Activated CD4-positive, alpha-beta T cell treated with anti-CD3 and anti-CD28 coated beads for 36 hours (primary cell): ENCODE measurements at regions not wholly inside any gene's neighbourhood (a gene's known extent, or its start where the extent isn't known, plus 50 kb on each side); places are given as distances from the start of the nearest gene placed in this dataset.

Experiments
- ATAC-seq: fragments of 200-7000 bp; cut with Tn5 transposase; one replicate; pipeline ENCODE4 v1.10.0; 2021; ENCODE audit warnings: mild to moderate bottlenecking, moderate library complexity
- CTCF ChIA-PET: fragments of 350-600 bp; sonication (Branson Sonifier 250); formaldehyde crosslinking; loops from one replicate; lab custom pipeline; 2021; ENCODE audit warnings: antibody characterized with exemption; lab: Charles Lee
- POLR2A ChIA-PET: fragments of 350-600 bp; sonication (Branson Sonifier 250); formaldehyde crosslinking; loops from one replicate; lab custom pipeline; 2021; ENCODE audit warnings: antibody characterized with exemption, inconsistent platforms; lab: Charles Lee
- DNase-seq: peaks from one replicate; pipeline ENCODE4 v3.0.0-alpha.2; 2020
- H3K27ac Mint-ChIP-seq: one replicate; pipeline ENCODE4 v1.8.0; 2021; ENCODE audit warnings: mixed read lengths
- H3K27me3 Mint-ChIP-seq: one replicate; pipeline ENCODE4 v1.8.0; 2021; ENCODE audit warnings: mixed read lengths
- H3K36me3 Mint-ChIP-seq: one replicate; pipeline ENCODE4 v1.8.0; 2021; ENCODE audit warnings: low read depth, mixed read lengths
- H3K4me1 Mint-ChIP-seq: one replicate; pipeline ENCODE4 v1.8.0; 2021; ENCODE audit warnings: mixed read lengths
- H3K4me3 Mint-ChIP-seq: one replicate; pipeline ENCODE4 v1.8.0; 2021; ENCODE audit warnings: mild to moderate bottlenecking, moderate library complexity, mixed read lengths
- H3K9me3 Mint-ChIP-seq: one replicate; pipeline ENCODE4 v1.8.0; 2021; ENCODE audit warnings: low read depth, mixed read lengths
- intact Hi-C, 2 experiments: fragments of 100-400 bp; cut with DNase I in 1 of 2; cut with micrococcal nuclease in 1 of 2; formaldehyde crosslinking; loops; one replicate each; pipeline versions ENCODE4 v1.14.2 to v1.15.1; 2022 to 2024; cut with DNase I, micrococcal nuclease

DNA sequence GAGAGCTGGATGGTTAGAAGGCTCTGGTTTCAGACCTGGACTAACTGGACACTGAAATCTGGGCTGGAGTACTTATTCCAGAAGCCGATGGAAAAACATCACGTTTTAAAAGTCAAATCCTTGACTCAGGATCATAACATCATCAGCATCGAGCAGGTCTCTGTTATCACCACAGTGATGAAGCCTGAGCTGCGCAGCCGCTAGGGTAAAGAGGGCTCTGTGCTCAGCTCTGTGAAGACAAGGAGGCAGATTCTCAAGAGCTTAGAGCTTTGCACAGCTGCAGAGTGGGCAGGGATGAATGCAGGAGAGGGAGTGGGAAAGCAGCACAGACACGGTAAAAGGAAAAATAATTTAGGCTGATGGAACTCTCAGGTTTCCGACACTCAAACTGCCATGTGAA is 208.8 kb upstream of the TAS2R1 start:
- peaks cover 4% of the 10 kb centered on the region for H3K9me3 Mint-ChIP-seq
- no peaks in the 10 kb centered on the region for H3K36me3 Mint-ChIP-seq
- no peaks in the 10 kb centered on the region for H3K4me1 Mint-ChIP-seq
- POLR2A ChIA-PET: no interaction called here
- no peak overlapping the region for H3K27ac Mint-ChIP-seq
- H3K4me3 Mint-ChIP-seq: no peak overlapping the region
- DNase-seq (no peak), ATAC-seq (no peak)
- intact Hi-C loops: no loop called here
- CTCF ChIA-PET: no interaction called here
- no peaks in the 10 kb centered on the region for H3K27me3 Mint-ChIP-seq

DNA sequence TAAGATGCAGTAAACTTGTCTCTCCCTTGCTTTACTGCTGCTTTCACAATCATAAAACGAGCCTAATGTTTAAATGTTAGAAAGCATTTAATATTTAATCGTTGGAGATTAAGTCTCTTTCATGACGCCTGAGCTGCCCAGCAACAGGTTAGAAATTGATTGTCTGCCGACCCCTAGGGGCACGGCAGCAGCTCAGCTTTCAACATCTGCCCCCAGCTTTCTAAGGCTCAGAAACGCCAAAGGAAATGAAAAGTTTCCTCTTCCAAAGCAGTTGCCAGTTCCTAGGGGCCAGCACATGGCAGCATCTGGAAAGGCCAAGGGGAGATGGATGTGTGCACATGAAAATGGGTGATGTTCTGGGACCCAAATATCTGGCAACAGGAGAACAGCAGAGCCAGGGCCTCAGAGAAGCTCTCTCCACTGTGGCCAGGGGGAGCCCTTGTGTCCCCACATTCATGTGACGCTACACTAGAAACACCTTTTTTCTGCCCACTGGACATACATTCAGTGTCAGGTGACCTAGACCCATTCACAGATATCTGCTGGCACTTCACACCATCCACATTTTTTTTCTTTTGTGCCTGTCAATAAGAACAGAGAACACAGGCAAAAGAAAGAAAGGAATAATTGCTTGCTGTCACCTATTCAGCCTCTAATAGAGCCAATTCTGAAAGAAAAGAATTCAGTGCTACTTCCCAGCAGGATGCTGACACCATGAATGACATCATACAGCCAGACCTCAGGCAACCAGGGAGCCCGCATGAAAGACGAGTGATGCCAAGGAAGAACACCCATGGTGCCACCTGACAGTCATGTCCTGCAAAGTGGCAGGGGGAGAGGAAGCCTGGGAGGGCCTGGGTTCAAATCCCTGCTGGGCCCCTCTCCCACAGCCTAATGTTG is 205.0 kb upstream of the TAS2R1 start:
- Mint-ChIP-seq H3K36me3 (no peaks in the 10 kb centered on the region), H3K27me3 (no peaks in the 10 kb centered on the region), H3K4me3 (no peak overlapping the region), H3K4me1 (no peaks in the 10 kb centered on the region), H3K9me3 (peaks cover 2% of the 10 kb centered on the region), H3K27ac (no peak overlapping the region)
- intact Hi-C loops: no loop called here
- DNase-seq: no peak
- ChIA-PET POLR2A (no interaction called here), CTCF (no interaction called here)
- no peak for ATAC-seq

DNA sequence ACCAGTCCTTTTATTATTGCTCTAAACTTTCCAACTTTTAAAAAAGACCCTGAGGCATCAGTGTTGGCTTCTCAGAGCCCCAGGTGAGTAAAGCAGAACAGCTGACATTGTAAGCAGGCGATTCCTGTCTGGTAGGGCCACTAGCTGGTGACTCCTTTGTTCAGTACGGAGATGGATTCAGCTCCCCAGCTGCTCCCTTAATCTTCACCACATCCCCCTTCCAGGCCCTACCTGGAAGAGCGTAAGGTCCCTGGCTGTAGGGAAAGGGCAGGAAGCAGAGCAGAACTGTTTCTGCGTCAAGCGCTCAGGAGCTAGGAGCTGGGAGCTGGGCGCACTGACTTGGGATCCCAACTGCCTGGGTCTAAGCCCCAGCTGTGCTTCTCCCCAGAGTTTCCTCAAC is 203.7 kb upstream of the TAS2R1 start:
- H3K27me3 Mint-ChIP-seq: no peaks in the 10 kb centered on the region
- no peaks in the 10 kb centered on the region for H3K4me1 Mint-ChIP-seq
- DNase-seq (no peak), ATAC-seq (no peak)
- CTCF ChIA-PET: no interaction called here
- peaks cover 2% of the 10 kb centered on the region for H3K9me3 Mint-ChIP-seq
- no peak overlapping the region for H3K4me3 Mint-ChIP-seq
- POLR2A ChIA-PET: no interaction called here
- no peak overlapping the region for H3K27ac Mint-ChIP-seq
- intact Hi-C loops: no loop called here
- no peaks in the 10 kb centered on the region for H3K36me3 Mint-ChIP-seq

DNA sequence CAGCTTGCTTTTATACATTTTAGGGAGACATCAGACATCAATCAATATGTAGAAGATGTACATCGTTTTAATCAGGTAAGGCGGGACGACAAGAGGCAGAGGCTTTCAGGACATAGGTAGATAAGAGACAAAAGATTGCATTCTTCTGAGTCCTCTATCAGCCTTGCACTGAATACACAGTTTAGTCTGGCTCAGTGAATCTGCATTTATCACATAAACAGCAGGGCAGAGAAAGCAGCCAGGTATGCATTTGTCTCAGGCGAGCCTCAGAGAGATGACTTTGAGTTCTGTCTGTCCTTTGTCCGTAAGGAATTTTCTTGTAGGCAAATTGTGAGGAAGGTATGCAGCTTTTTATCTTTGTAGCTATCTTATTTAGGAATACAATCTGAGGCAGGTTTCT is 202.8 kb upstream of the TAS2R1 start:
- Mint-ChIP-seq H3K4me3 (no peak overlapping the region), H3K36me3 (no peaks in the 10 kb centered on the region), H3K27me3 (no peaks in the 10 kb centered on the region), H3K27ac (no peak overlapping the region), H3K4me1 (no peaks in the 10 kb centered on the region), H3K9me3 (peaks cover 2% of the 10 kb centered on the region)
- DNase-seq (no peak), ATAC-seq (no peak)
- ChIA-PET POLR2A (no interaction called here), CTCF (no interaction called here)
- intact Hi-C loops: no loop called here

DNA sequence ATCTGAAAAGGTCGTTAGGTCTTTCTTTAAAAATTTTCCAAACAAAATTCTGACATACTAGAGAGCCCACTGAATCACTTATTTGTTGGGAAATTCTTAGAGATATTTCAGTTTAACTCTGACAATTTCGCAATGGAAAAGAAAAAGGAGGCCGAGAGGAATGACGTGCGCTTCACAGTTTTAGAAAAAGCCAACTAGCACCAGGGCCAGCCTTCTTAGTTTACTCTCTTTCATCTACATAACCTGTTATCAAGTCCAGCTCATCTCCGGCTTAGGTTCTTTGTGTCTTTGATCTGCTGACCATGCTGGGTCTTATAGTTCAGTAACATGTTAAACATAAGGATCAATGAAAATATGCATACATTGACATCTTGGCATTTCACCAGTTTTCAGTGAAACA is 201.7 kb upstream of the TAS2R1 start:
- Mint-ChIP-seq H3K27ac (no peak overlapping the region), H3K36me3 (no peaks in the 10 kb centered on the region), H3K9me3 (no peaks in the 10 kb centered on the region), H3K4me3 (no peak overlapping the region), H3K27me3 (no peaks in the 10 kb centered on the region), H3K4me1 (no peaks in the 10 kb centered on the region)
- POLR2A ChIA-PET: no interaction called here
- CTCF ChIA-PET: no interaction called here
- no peak for ATAC-seq
- intact Hi-C loops: no loop called here
- DNase-seq: no peak

DNA sequence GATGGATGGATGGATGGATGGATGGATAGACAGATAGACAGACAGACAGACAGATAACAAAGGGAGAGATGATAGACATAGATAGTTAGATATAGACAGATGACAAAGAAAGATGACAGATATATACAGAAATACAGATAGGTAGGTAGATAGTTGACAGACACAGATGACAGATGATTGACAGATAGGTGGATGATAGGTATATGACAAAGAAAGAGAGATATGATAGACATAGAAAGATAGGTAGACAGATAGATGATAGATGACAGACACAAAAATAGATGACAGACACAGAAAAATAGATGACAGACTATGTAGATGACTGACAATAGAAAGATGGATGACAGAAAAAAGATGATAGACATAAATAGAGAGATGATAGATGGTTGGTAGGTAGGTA is 200.0 kb upstream of the TAS2R1 start:
- DNase-seq: no peak
- H3K27me3 Mint-ChIP-seq: no peaks in the 10 kb centered on the region
- POLR2A ChIA-PET: no interaction called here
- intact Hi-C loops: no loop called here
- no peaks in the 10 kb centered on the region for H3K36me3 Mint-ChIP-seq
- no peaks in the 10 kb centered on the region for H3K4me1 Mint-ChIP-seq
- CTCF ChIA-PET: no interaction called here
- H3K4me3 Mint-ChIP-seq: no peak overlapping the region
- no peak for ATAC-seq
- no peaks in the 10 kb centered on the region for H3K9me3 Mint-ChIP-seq
- H3K27ac Mint-ChIP-seq: no peak overlapping the region

DNA sequence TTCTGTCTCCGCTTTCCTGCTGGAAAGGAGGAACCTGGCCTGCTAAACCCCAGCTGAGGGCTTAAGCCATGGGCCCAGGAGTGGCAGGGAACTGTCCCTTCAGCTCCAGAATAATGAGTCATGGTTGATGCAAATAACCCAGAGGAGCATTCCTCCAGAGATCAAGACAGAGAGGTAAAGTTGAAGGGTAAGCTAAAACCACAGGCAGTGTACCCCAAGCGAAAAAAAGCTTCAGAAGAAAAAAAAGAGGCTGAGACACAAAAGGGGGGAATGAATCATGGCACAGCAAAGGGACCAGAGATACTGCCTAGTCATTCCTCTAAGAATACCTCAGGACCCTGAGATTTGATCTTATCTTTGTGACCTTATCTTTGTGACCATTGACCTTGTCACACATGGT is 199.5 kb upstream of the TAS2R1 start:
- Mint-ChIP-seq H3K4me3 (no peak overlapping the region), H3K4me1 (no peaks in the 10 kb centered on the region)
- CTCF ChIA-PET: no interaction called here

DNA sequence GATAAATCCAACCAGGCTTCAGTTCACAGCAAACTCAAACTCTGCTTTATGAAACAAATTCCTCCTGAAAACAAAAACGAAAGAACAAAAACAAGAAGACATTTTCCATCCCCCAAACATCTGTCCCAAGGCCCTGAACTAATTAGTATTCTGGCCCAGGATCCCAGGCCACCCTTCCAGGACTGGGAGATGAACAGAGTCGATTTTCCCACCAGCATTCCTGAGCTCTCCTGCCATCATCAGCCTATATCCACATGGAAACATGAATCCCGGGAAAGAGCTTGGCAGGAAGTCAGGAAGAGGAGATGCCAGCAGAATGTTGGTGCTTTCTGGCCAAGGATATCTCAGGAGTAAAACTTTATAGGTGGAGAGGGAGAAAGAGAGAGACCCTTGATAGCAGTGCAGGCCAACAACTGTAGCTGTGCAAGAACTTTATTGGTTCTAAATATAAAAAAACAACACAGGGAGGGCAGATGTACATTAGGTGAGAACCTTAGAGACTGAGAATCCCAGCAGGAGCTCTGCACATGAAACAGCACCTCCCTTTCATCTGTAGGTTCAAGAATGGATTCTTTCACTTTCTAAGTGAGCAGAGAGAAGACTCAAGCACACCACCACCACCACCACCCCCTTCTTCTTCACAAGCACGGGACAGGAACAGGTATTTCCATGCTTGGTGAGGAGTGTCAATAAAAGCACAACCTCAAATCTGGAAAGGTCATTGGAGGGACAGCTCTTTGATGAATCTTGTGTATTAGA is 190.7 kb upstream of the TAS2R1 start:
- intact Hi-C loops: no loop called here
- ATAC-seq: no peak

More for the DNA sequence above, 199.5 kb upstream of the TAS2R1 start:
- DNase-seq (no peak), ATAC-seq (no peak)
- Mint-ChIP-seq H3K9me3 (no peaks in the 10 kb centered on the region), H3K27ac (no peak overlapping the region), H3K27me3 (no peaks in the 10 kb centered on the region), H3K36me3 (no peaks in the 10 kb centered on the region)
- intact Hi-C loops: no loop called here
- POLR2A ChIA-PET: no interaction called here

DNA sequence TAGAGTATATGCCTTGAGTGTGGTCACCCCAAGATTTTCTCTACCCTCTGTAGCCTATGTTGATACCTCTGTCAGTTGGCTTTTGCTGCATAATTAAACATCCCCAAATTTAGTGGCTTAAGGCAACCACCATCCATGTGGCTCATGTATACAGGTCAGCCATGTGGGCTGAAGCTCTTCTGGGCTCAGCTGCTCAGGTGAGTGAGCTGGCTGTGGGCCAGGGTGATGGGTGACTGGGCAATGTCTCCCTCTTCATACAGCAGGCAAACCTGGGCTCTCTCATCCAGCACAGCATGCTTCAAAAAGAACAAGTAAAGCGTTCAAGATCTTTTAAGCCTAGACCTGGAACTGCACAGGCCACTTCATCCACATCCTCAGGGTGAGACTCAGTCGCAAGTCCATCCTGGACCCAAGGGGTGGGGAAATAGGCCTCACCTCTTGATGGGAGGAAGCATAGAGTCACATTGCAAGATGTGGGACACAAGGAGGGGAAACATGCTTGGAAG is 188.2 kb upstream of the TAS2R1 start:
- intact Hi-C loops: no loop called here
- ATAC-seq (no peak), DNase-seq (no peak)
- Mint-ChIP-seq H3K9me3 (no peaks in the 10 kb centered on the region), H3K4me3 (no peak overlapping the region), H3K36me3 (no peaks in the 10 kb centered on the region), H3K27ac (no peak overlapping the region), H3K27me3 (no peaks in the 10 kb centered on the region), H3K4me1 (no peaks in the 10 kb centered on the region)
- POLR2A ChIA-PET: no interaction called here
- CTCF ChIA-PET: no interaction called here

More for the DNA sequence above, 190.7 kb upstream of the TAS2R1 start:
- POLR2A ChIA-PET: no interaction called here
- Mint-ChIP-seq H3K27ac (no peak overlapping the region), H3K4me3 (no peak overlapping the region), H3K27me3 (no peaks in the 10 kb centered on the region), H3K4me1 (no peaks in the 10 kb centered on the region), H3K36me3 (no peaks in the 10 kb centered on the region), H3K9me3 (no peaks in the 10 kb centered on the region)
- CTCF ChIA-PET: no interaction called here
- no peak for DNase-seq

DNA sequence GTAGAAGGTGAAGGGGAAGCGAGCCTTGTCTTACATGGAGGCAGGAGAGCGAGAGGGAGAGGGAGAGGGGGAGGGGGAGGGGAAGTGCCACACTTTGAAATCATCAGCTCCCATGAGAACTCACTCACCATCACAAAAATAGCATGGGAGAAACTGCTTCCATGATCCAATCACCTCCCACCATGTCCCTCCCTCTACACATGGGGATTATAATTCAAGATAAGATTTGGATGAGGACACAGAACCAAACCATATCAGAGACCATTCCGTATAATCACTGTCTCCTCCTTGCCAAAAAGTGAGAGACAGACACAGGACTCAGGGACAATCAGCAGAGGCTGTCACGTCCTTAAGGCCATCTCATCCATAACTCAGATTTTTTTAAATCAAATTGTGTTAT is 187.7 kb upstream of the TAS2R1 start:
- Mint-ChIP-seq H3K27ac (no peak overlapping the region), H3K4me3 (no peak overlapping the region), H3K9me3 (no peaks in the 10 kb centered on the region), H3K36me3 (no peaks in the 10 kb centered on the region), H3K4me1 (no peaks in the 10 kb centered on the region), H3K27me3 (no peaks in the 10 kb centered on the region)
- intact Hi-C loops: loop anchor here in 1 of 2 experiments (2.0 kb wide), 1 partner anchor 77 kb away; no protein-coding TSS in a partner anchor
- ATAC-seq (no peak), DNase-seq (no peak)
- POLR2A ChIA-PET: no interaction called here
- CTCF ChIA-PET: interaction anchor here (0.8 kb wide), 1 partner anchor 1743 kb away, joined by 3 read pairs; no protein-coding TSS in a partner anchor

DNA sequence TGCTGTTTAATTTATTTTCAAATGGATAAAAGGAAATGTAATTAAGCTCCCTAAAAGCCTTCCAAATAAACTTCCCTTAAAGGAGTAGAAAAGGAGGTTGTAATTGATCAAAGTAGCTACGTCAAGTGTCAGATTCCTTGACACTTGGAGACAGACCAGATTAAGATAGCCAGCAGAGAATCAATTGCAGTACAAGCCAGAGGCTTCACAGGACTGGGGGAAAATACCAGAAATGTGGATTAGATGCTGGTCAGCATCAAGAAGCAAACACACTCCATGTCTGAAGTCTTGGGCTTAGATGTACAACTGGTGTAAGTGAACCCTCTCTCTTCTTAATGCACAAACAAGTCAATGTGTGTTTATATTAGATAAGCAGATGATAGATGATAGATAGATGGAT is 184.9 kb upstream of the TAS2R1 start:
- ATAC-seq: no peak
- no peak overlapping the region for H3K4me3 Mint-ChIP-seq

DNA sequence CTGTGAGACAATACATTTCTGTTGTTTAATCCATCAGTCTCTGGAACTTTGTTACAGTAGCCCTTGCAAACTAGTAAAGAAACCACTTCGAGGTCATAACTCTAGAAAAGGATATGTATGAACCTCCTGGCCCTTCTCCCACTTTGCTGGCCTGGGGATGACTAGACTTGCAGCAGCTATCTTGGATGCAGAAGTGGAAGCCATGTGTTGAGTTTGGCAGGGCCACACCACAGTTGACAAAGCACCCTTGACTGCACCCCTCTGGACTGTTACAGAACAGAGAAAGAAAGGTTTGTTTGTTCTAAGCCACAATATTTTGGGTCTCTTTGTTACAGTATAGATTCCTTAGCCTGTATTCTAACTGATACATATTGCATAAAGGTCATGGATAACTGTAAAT is 183.2 kb upstream of the TAS2R1 start:
- H3K27ac Mint-ChIP-seq: no peak overlapping the region
- ChIA-PET CTCF (no interaction called here), POLR2A (no interaction called here)
- H3K4me3 Mint-ChIP-seq: no peak overlapping the region
- ATAC-seq (no peak), DNase-seq (no peak)
- no peaks in the 10 kb centered on the region for H3K27me3 Mint-ChIP-seq
- no peaks in the 10 kb centered on the region for H3K36me3 Mint-ChIP-seq
- H3K4me1 Mint-ChIP-seq: no peaks in the 10 kb centered on the region
- H3K9me3 Mint-ChIP-seq: peaks cover 6% of the 10 kb centered on the region
- intact Hi-C loops: no loop called here

More for the DNA sequence above, 184.9 kb upstream of the TAS2R1 start:
- POLR2A ChIA-PET: no interaction called here
- Mint-ChIP-seq H3K9me3 (peaks cover 6% of the 10 kb centered on the region), H3K36me3 (no peaks in the 10 kb centered on the region), H3K27ac (no peak overlapping the region), H3K27me3 (no peaks in the 10 kb centered on the region), H3K4me1 (no peaks in the 10 kb centered on the region)
- intact Hi-C loops: no loop called here
- no peak for DNase-seq
- CTCF ChIA-PET: no interaction called here
